H1 (cell line): ENCODE measurements at regions not wholly inside any gene's neighbourhood (a gene's known extent, or its start where the extent isn't known, plus 50 kb on each side); places are given as distances from the start of the nearest gene placed in this dataset.

Experiments
- CTCF ChIA-PET: fragments of 300-600 bp; sonication (Branson Sonifier 250); formaldehyde crosslinking; loops from one replicate; lab custom pipeline; 2021; ENCODE audit not compliant: partially characterized antibody; lab: Charles Lee
- POLR2A ChIA-PET: fragments of 300-600 bp; sonication (Branson Sonifier 250); formaldehyde crosslinking; loops from one replicate; lab custom pipeline; 2021; ENCODE audit warnings: inconsistent platforms; ENCODE audit not compliant: partially characterized antibody; lab: Charles Lee
- DNase-seq, 2 experiments: peaks; one replicate each; pipeline versions ENCODE4 v3.0.0 to v3.0.0-alpha.2; 2010 to 2022; ENCODE audit warnings: low spot score in 2 of 2, low read depth in 1 of 2, mixed read lengths in 1 of 2
- FAIRE-seq: peaks from 2 replicates; lab custom pipeline; 2011; peaks lifted over from hg19 to GRCh38; lab: Jason Lieb, UNC
- H2AFZ ChIP-seq: 2 replicates; pipeline ENCODE4 v1.8.1; 2012; ENCODE audit warnings: low read length, inconsistent platforms
- H2AK5ac ChIP-seq: 2 replicates; pipeline ENCODE4 v1.6.1; 2013; ENCODE audit warnings: low read depth, low read length
- H2BK120ac ChIP-seq: replicated peaks from 2 replicates; pipeline ENCODE3; 2013; ENCODE audit warnings: low read depth, low read length, inconsistent platforms
- H2BK12ac ChIP-seq: 2 replicates; pipeline ENCODE4 v1.6.1; 2013; ENCODE audit warnings: low read depth, low read length
- H2BK15ac ChIP-seq: 2 replicates; pipeline ENCODE4 v1.6.1; 2013; ENCODE audit warnings: low read length
- H2BK20ac ChIP-seq: 2 replicates; pipeline ENCODE4 v1.6.1; 2013; ENCODE audit warnings: low read length
- H2BK5ac ChIP-seq: 2 replicates; pipeline ENCODE4 v1.6.1; 2013; ENCODE audit warnings: low read depth, low read length
- H3K14ac ChIP-seq: 2 replicates; pipeline ENCODE4 v1.6.1; 2013; ENCODE audit warnings: inconsistent platforms; ENCODE audit not compliant: insufficient read length
- H3K18ac ChIP-seq: 2 replicates; pipeline ENCODE4 v1.6.1; 2013; ENCODE audit warnings: low read length; ENCODE audit errors: extremely low read depth
- H3K23ac ChIP-seq: 2 replicates; pipeline ENCODE4 v1.6.1; 2013; ENCODE audit warnings: inconsistent platforms; ENCODE audit not compliant: insufficient read length
- H3K23me2 ChIP-seq: 2 replicates; pipeline ENCODE4 v1.6.1; 2013; ENCODE audit warnings: low read depth, low read length
- H3K27ac ChIP-seq: 2 replicates; pipeline ENCODE4 v1.6.1; 2011; ENCODE audit warnings: low read depth, low read length, inconsistent platforms
- H3K27me3 ChIP-seq, 4 experiments: replicated peaks in 1 of 4; 1 replicate in 1 of 4; 2 replicates in 3 of 4; pipeline versions ENCODE4 v1.6.1 to v1.8.1; 2011 to 2013; ENCODE audit warnings: low read length in 3 of 4, mild to moderate bottlenecking in 3 of 4, inconsistent platforms in 2 of 4, mixed read lengths in 2 of 4, moderate library complexity in 1 of 4; ENCODE audit not compliant: control insufficient read depth in 3 of 4, insufficient read depth in 3 of 4; ENCODE audit errors: extremely low read depth in 1 of 4
- H3K36me3 ChIP-seq, 4 experiments: 2 replicates each; pipeline versions ENCODE4 v1.6.1 to v1.8.1; 2011 to 2013; ENCODE audit warnings: mild to moderate bottlenecking in 4 of 4, low read length in 3 of 4, moderate library complexity in 2 of 4, control low read depth in 1 of 4, inconsistent platforms in 1 of 4; ENCODE audit not compliant: insufficient read depth in 4 of 4, control insufficient read depth in 2 of 4
- H3K4ac ChIP-seq: replicated peaks from 2 replicates; pipeline ENCODE3; 2013; ENCODE audit warnings: low read length, low read depth, mixed read lengths, inconsistent platforms; ENCODE audit not compliant: insufficient read length
- H3K4me1 ChIP-seq, 4 experiments: replicated peaks in 1 of 4; 1 replicate in 1 of 4; 2 replicates in 3 of 4; pipeline versions ENCODE4 v1.6.1 to v1.8.1; 2011 to 2013; ENCODE audit warnings: low read length in 3 of 4, inconsistent platforms in 2 of 4, mixed read lengths in 1 of 4; ENCODE audit not compliant: insufficient read depth in 4 of 4, control insufficient read depth in 3 of 4
- H3K4me2 ChIP-seq, 2 experiments: 2 replicates each; pipeline versions ENCODE4 v1.6.1 to v1.8.1; 2011 to 2013; ENCODE audit warnings: low read depth in 2 of 2, low read length in 2 of 2, control low read depth in 1 of 2, inconsistent platforms in 1 of 2, mild to moderate bottlenecking in 1 of 2; ENCODE audit not compliant: insufficient read depth in 1 of 2
- H3K4me3 ChIP-seq, 4 experiments: fragments of 200-600, 300-600 bp in 1 of 4; sonication (generic), shearing (Covaris generic), sonication (Bioruptor Twin) in 1 of 4; 2 replicates each; pipeline versions ENCODE4 v1.5.1 to v1.8.1; 2011 to 2016; ENCODE audit warnings: low read length in 4 of 4, low read depth in 3 of 4, control low read depth in 2 of 4, inconsistent platforms in 2 of 4, mild to moderate bottlenecking in 2 of 4, mixed read lengths in 1 of 4, moderate library complexity in 1 of 4; ENCODE audit not compliant: insufficient read depth in 2 of 4; ENCODE audit errors: extremely low read depth in 1 of 4
- H3K56ac ChIP-seq: replicated peaks from 2 replicates; pipeline ENCODE3; 2013; ENCODE audit warnings: low read depth, mild to moderate bottlenecking, mixed read lengths, low read length, inconsistent platforms; ENCODE audit not compliant: insufficient read length
- H3K79me1 ChIP-seq: 2 replicates; pipeline ENCODE4 v1.6.1; 2013; ENCODE audit warnings: low read depth, low read length, control low read depth
- H3K79me2 ChIP-seq, 2 experiments: 2 replicates each; pipeline versions ENCODE4 v1.6.1 to v1.8.1; 2012 to 2013; ENCODE audit warnings: low read length in 2 of 2, mild to moderate bottlenecking in 2 of 2, inconsistent platforms in 1 of 2; ENCODE audit not compliant: insufficient read depth in 2 of 2, control insufficient read depth in 1 of 2
- H3K9ac ChIP-seq, 4 experiments: replicated peaks in 1 of 4; 1 replicate in 1 of 4; 2 replicates in 3 of 4; pipeline versions ENCODE4 v1.6.1 to v1.8.1; 2011 to 2013; ENCODE audit warnings: low read depth in 3 of 4, low read length in 3 of 4, control low read depth in 2 of 4, mild to moderate bottlenecking in 2 of 4, moderate library complexity in 2 of 4, inconsistent platforms in 1 of 4; ENCODE audit errors: extremely low read depth in 1 of 4
- H3K9me3 ChIP-seq, 2 experiments: 2 replicates each; pipeline versions ENCODE4 v1.6.1 to v1.8.1; 2012 to 2013; ENCODE audit warnings: mild to moderate bottlenecking in 2 of 2, moderate library complexity in 2 of 2, control low read depth in 1 of 2, inconsistent platforms in 1 of 2, low read depth in 1 of 2, low read length in 1 of 2, mixed read lengths in 1 of 2; ENCODE audit not compliant: insufficient read depth in 2 of 2
- H4K20me1 ChIP-seq, 2 experiments: replicated peaks in 1 of 2; 2 replicates each; pipeline versions ENCODE3 to v1.8.1; 2011 to 2013; ENCODE audit warnings: inconsistent platforms in 2 of 2, low read length in 2 of 2, mild to moderate bottlenecking in 1 of 2; ENCODE audit not compliant: insufficient read depth in 2 of 2, control insufficient read depth in 1 of 2
- H4K5ac ChIP-seq: 2 replicates; pipeline ENCODE4 v1.6.1; 2013; ENCODE audit warnings: low read length, low read depth, mixed read lengths, inconsistent platforms; ENCODE audit not compliant: insufficient read length
- H4K8ac ChIP-seq: 2 replicates; pipeline ENCODE4 v1.8.0; 2013; ENCODE audit warnings: mild to moderate bottlenecking, moderate library complexity, low read length, inconsistent platforms; ENCODE audit not compliant: insufficient read depth; ENCODE audit errors: extremely low read depth
- H4K91ac ChIP-seq: replicated peaks from 2 replicates; pipeline ENCODE3; 2013; ENCODE audit warnings: low read length, mixed read lengths, inconsistent platforms; ENCODE audit not compliant: insufficient read length
- BRCA1 ChIP-seq: IDR thresholded peaks from 2 replicates; pipeline ENCODE4 v1.6.1; 2012; ENCODE audit warnings: low read depth, low read length, improper control_type of control experiment
- CHD1 ChIP-seq: IDR thresholded peaks from 2 replicates; pipeline ENCODE4 v1.6.1; 2012; ENCODE audit warnings: low read depth, low read length, improper control_type of control experiment
- CTCF ChIP-seq, 3 experiments: IDR thresholded peaks; 1 replicate in 2 of 3; 2 replicates in 1 of 3; pipeline versions ENCODE4 v1.5.1 to v1.6.1; 2011; ENCODE audit warnings: low read length in 3 of 3, mild to moderate bottlenecking in 3 of 3, inconsistent platforms in 2 of 3, low read depth in 1 of 3, moderate library complexity in 1 of 3; ENCODE audit not compliant: insufficient read depth in 1 of 3; ENCODE audit errors: control extremely low read depth in 1 of 3
- FOSL1 ChIP-seq: IDR thresholded peaks from 2 replicates; pipeline ENCODE4 v1.6.1; 2011; ENCODE audit warnings: mild to moderate bottlenecking, low read depth, low read length, moderate library complexity; ENCODE audit not compliant: insufficient read depth
- KDM1A ChIP-seq: fragments of 200-600, 300-600 bp; sonication (generic); IDR thresholded peaks from 2 replicates; pipeline ENCODE4 v1.7.1; 2016; ENCODE audit warnings: mild to moderate bottlenecking, low read length, borderline replicate concordance
- MAFK ChIP-seq: IDR thresholded peaks from 2 replicates; pipeline ENCODE4 v1.6.1; 2012; ENCODE audit warnings: low read depth, mild to moderate bottlenecking, improper control_type of control experiment, low read length
- PHF8 ChIP-seq: fragments of 200-600 bp; sonication (generic); conservative IDR thresholded peaks from 2 replicates; pipeline ENCODE4 v1.7.1; 2012; ENCODE audit warnings: low read depth, mild to moderate bottlenecking, inconsistent platforms, low read length, moderate library complexity
- SIRT6 ChIP-seq: IDR thresholded peaks from one replicate; pipeline ENCODE4 v1.7.1; 2012; ENCODE audit warnings: low read length, inconsistent platforms
- WGBS, 2 experiments: shearing (Covaris generic) in 1 of 2; methylation state at CpG; one replicate each; pipeline versions ENCODE4 v1.1.6 to v1.1.7; 2013 to 2015; ENCODE audit warnings: low lambda C conversion rate in 2 of 2, mixed read lengths in 2 of 2, inconsistent platforms in 1 of 2, low coverage in 1 of 2, missing lambda C conversion rate in 1 of 2; ENCODE audit not compliant: insufficient replicate concordance in 2 of 2, insufficient coverage in 1 of 2, insufficient read length in 1 of 2; ENCODE audit errors: extremely low coverage in 1 of 2, missing lambda C conversion rate in 1 of 2; 5-methylcytosine and 5-hydroxymethylcytosine counted together
- TF ChIP-seq, protein P1 (sequence below): IDR thresholded peaks from 2 replicates; pipeline ENCODE4 v1.6.1; 2012; ENCODE audit warnings: low read length, inconsistent platforms

DNA sequence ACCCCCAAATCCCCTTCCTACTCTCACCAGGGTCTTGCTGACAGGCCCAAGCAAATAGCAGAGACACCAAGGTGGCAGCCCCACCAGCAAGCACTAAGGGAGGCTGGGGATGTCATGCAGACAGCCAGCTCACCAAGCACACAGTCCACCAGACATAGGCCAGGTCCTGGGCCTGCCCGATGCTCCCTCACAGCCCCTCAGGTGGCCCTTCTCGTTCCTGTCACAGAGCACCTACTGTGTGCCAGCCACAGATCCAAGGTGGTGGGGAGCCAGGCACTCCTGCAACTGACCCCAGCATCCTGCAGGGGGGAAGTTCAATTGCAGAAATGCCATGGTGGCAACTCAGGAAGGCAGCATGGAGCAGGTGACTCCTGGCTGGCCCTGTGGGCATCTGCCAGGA lies 60.5 kb upstream of the PNMA1 start:
- Histone ChIP-seq H3K79me2 (no peaks in the 10 kb centered on the region), H2BK120ac (no peak overlapping the region), H3K23me2 (no peaks in the 10 kb centered on the region; the same call in 1 of the 2 replicates), H3K36me3 (no peaks in the 10 kb centered on the region), H3K18ac (no peak overlapping the region), H2BK12ac (0 out of 2 replicates have a peak overlapping the region, but pooled peaks have one; percentile 27), H3K79me1 (no peaks in the 10 kb centered on the region), H2BK5ac (no peak overlapping the region), H4K5ac (no peak overlapping the region), H3K27ac (no peak overlapping the region), H4K8ac (no peak overlapping the region; the same call in 1 of the 2 replicates), H2BK15ac (no peak overlapping the region), H3K9ac (no peak overlapping the region), H2AK5ac (0 out of 2 replicates have a peak overlapping the region, but pooled peaks have one; percentile 8), H3K4ac (no peak overlapping the region), H2AFZ (no peak overlapping the region), H3K56ac (no peak overlapping the region), H3K4me2 (no peak overlapping the region), H3K4me3 (no peak overlapping the region), H2BK20ac (no peak overlapping the region), H4K20me1 (peaks cover 3 to 7% of the 10 kb centered on the region in 2 experiments), H3K14ac (no peak overlapping the region), H3K23ac (no peak overlapping the region), H3K27me3 (peaks cover 0 to 28% (median 12%) of the 10 kb centered on the region in 4 experiments; a peak in 4 of 7 replicates), H3K4me1 (peaks cover 4 to 16% (median 7%) of the 10 kb centered on the region in 4 experiments; a peak in 5 of 7 replicates), H3K9me3 (no peaks in the 10 kb centered on the region), H4K91ac (no peak overlapping the region)
- 81% methylated on average over 2 of the region's 2 CpGs; no CpG with 5 or more reads in 1 of the 2 experiments for WGBS, 2 experiments
- FAIRE-seq (no peak), DNase-seq (no peak)
- POLR2A ChIA-PET, result interaction anchor here (1.5 to 8.5 kb wide), 2 partner anchors 11 to 16 kb away, joined by 3 to 42 read pairs; no protein-coding TSS in a partner anchor
- CTCF ChIA-PET, result interaction anchor here (0.7 to 4.7 kb wide), 12 partner anchors 10 to 77 kb away, joined by 3 to 37 read pairs (median 4); partner anchors contain the start of gene PTGR2
- TF ChIP-seq BRCA1, result no peak
- no peak for TF ChIP-seq CTCF (IDR thresholded peaks at IDR 0.05; ENCODE audit: control extremely low read depth in 1 of 3, insufficient read depth in 1 of 3, low read depth in 1 of 3, low read length in 3 of 3)
- no peak for TF ChIP-seq SIRT6
- no peak for TF ChIP-seq PHF8
- no peak for TF ChIP-seq KDM1A
- TF ChIP-seq FOSL1, result no peak
- TF ChIP-seq, protein P1, sequence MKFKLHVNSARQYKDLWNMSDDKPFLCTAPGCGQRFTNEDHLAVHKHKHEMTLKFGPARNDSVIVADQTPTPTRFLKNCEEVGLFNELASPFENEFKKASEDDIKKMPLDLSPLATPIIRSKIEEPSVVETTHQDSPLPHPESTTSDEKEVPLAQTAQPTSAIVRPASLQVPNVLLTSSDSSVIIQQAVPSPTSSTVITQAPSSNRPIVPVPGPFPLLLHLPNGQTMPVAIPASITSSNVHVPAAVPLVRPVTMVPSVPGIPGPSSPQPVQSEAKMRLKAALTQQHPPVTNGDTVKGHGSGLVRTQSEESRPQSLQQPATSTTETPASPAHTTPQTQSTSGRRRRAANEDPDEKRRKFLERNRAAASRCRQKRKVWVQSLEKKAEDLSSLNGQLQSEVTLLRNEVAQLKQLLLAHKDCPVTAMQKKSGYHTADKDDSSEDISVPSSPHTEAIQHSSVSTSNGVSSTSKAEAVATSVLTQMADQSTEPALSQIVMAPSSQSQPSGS, result no peak
- TF ChIP-seq CHD1, result no peak
- TF ChIP-seq MAFK, result no peak
